Liver (tissue), 8 donors: ENCODE measurements at regions not wholly inside any gene's neighbourhood (a gene's known extent, or its start where the extent isn't known, plus 50 kb on each side); places are given as distances from the start of the nearest gene placed in this dataset.

Experiments used
- DNase-seq: peaks from one replicate; pipeline ENCODE4 v3.0.0-alpha.2; 2017; ENCODE audit warnings: low spot score
- H3K27ac ChIP-seq, 2 donors: one replicate each; pipeline ENCODE4 v1.7.0; 2013; ENCODE audit warnings: inconsistent platforms in 2 of 2, low read length in 2 of 2, control low read depth in 1 of 2, low read depth in 1 of 2, mild to moderate bottlenecking in 1 of 2
- H3K27me3 ChIP-seq, 4 donors: one replicate each; pipeline versions ENCODE4 v1.6.1 to v1.7.0; 2013; ENCODE audit warnings: low read length in 3 of 4, inconsistent platforms in 1 of 4, mild to moderate bottlenecking in 1 of 4, moderate library complexity in 1 of 4; ENCODE audit not compliant: control insufficient read depth in 4 of 4, insufficient read depth in 4 of 4
- H3K36me3 ChIP-seq, 4 donors: one replicate each; pipeline versions ENCODE4 v1.6.1 to v1.7.0; 2013; ENCODE audit warnings: low read length in 3 of 4, mild to moderate bottlenecking in 3 of 4, low read depth in 1 of 4, moderate library complexity in 1 of 4; ENCODE audit not compliant: control insufficient read depth in 4 of 4, insufficient read depth in 3 of 4
- H3K4me1 ChIP-seq, 4 donors: one replicate each; pipeline versions ENCODE4 v1.6.1 to v1.7.0; 2013; ENCODE audit warnings: low read length in 3 of 4, mild to moderate bottlenecking in 3 of 4, moderate library complexity in 1 of 4; ENCODE audit not compliant: control insufficient read depth in 4 of 4, insufficient read depth in 4 of 4
- H3K4me3 ChIP-seq, 3 donors: one replicate each; pipeline versions ENCODE4 v1.6.1 to v1.7.0; 2013; ENCODE audit warnings: low read length in 3 of 3, control low read depth in 1 of 3, low read depth in 1 of 3, mild to moderate bottlenecking in 1 of 3
- H3K9ac ChIP-seq, 2 donors: one replicate each; pipeline ENCODE4 v1.7.0; 2013; ENCODE audit warnings: low read length in 2 of 2, mild to moderate bottlenecking in 2 of 2, moderate library complexity in 2 of 2, control low read depth in 1 of 2, low read depth in 1 of 2
- H3K9me3 ChIP-seq, 4 donors: one replicate each; pipeline versions ENCODE4 v1.6.1 to v1.7.0; 2013; ENCODE audit warnings: low read length in 3 of 4; ENCODE audit not compliant: control insufficient read depth in 4 of 4
- ATF3 ChIP-seq: IDR thresholded peaks from 2 replicates; pipeline ENCODE4 v1.6.1; 2016; ENCODE audit warnings: antibody characterized with exemption
- CTCF ChIP-seq: fragments of 150-350 bp; IDR thresholded peaks from 2 replicates; pipeline ENCODE4 v1.5.1; 2017; ENCODE audit warnings: improper control_type of control experiment, low read depth, low read length; ENCODE audit not compliant: missing input control
- EGR1 ChIP-seq, 2 donors: IDR thresholded peaks; 2 replicates each; pipeline ENCODE4 v1.6.1; 2016 to 2018; ENCODE audit warnings: antibody characterized with exemption in 2 of 2, low read depth in 2 of 2
- FOXA1 ChIP-seq: IDR thresholded peaks from 2 replicates; pipeline ENCODE4 v1.6.1; 2016; ENCODE audit warnings: antibody characterized with exemption
- FOXA2 ChIP-seq: IDR thresholded peaks from 2 replicates; pipeline ENCODE4 v1.6.1; 2016; ENCODE audit warnings: antibody characterized with exemption
- GABPA ChIP-seq, 2 donors: IDR thresholded peaks in 1 of 2; conservative IDR thresholded peaks in 1 of 2; 2 replicates each; pipeline ENCODE4 v1.6.1; 2016; ENCODE audit warnings: antibody characterized with exemption in 2 of 2, mild to moderate bottlenecking in 1 of 2, moderate library complexity in 1 of 2
- HNF4A ChIP-seq, 2 donors: conservative IDR thresholded peaks; 2 replicates each; pipeline ENCODE4 v1.6.1; 2016; ENCODE audit warnings: antibody characterized with exemption in 2 of 2, mild to moderate bottlenecking in 2 of 2
- HNF4G ChIP-seq: IDR thresholded peaks from 2 replicates; pipeline ENCODE4 v1.6.1; 2016; ENCODE audit warnings: antibody characterized with exemption
- JUND ChIP-seq, 2 donors: IDR thresholded peaks; 2 replicates each; pipeline ENCODE4 v1.6.1; 2016; ENCODE audit warnings: antibody characterized with exemption in 2 of 2
- MAX ChIP-seq: IDR thresholded peaks from 2 replicates; pipeline ENCODE4 v1.6.1; 2016; ENCODE audit warnings: antibody characterized with exemption
- NR2F2 ChIP-seq: IDR thresholded peaks from 2 replicates; pipeline ENCODE4 v1.6.1; 2016; ENCODE audit warnings: antibody characterized with exemption
- RAD21 ChIP-seq, 2 donors: IDR thresholded peaks; 2 replicates each; pipeline ENCODE4 v1.6.1; 2016; ENCODE audit warnings: antibody characterized with exemption in 2 of 2, mild to moderate bottlenecking in 2 of 2
- REST ChIP-seq: IDR thresholded peaks from 2 replicates; pipeline ENCODE4 v1.6.1; 2016; ENCODE audit warnings: antibody characterized with exemption, mild to moderate bottlenecking
- RXRA ChIP-seq, 2 donors: IDR thresholded peaks; 2 replicates each; pipeline ENCODE4 v1.6.1; 2017 to 2018; ENCODE audit warnings: antibody characterized with exemption in 2 of 2, mild to moderate bottlenecking in 1 of 2
- TAF1 ChIP-seq: conservative IDR thresholded peaks from 2 replicates; pipeline ENCODE4 v1.6.1; 2016; ENCODE audit warnings: antibody characterized with exemption, mild to moderate bottlenecking
- YY1 ChIP-seq: IDR thresholded peaks from 2 replicates; pipeline ENCODE4 v1.6.1; 2016; ENCODE audit warnings: antibody characterized with exemption, mild to moderate bottlenecking
- ZBTB33 ChIP-seq: IDR thresholded peaks from 2 replicates; pipeline ENCODE4 v1.6.1; 2016; ENCODE audit warnings: antibody characterized with exemption
- WGBS: extraction: QIAGEN DNeasy Blood & Tissue Kit; methylation state at CpG from one replicate; pipeline ENCODE4 v1.1.7; 2013; 5-methylcytosine and 5-hydroxymethylcytosine counted together
- donor health status: healthy.
- donor health status: healthy.
- donor health status: healthy.
- donor health status: healthy.
- donor health status: healthy.

GRCh38 chr4:8701126-8702019 lies 108.8 kb downstream of the CPZ start:
- no peaks in the 10 kb centered on the region for H3K36me3 ChIP-seq
- no peak for DNase-seq
- H3K4me1 ChIP-seq = no peaks in the 10 kb centered on the region
- H3K4me3 ChIP-seq = no peak overlapping the region
- H3K9ac ChIP-seq = no peak overlapping the region
- H3K27me3 ChIP-seq = peaks cover 0 to 4% (median 0%) of the 10 kb centered on the region in 4 donors
- no peak for TF ChIP-seq EGR1 (IDR thresholded peaks at IDR 0.05; ENCODE audit: low read depth in 2 of 2)
- TF ChIP-seq HNF4G = no peak
- TF ChIP-seq NR2F2 = no peak
- TF ChIP-seq RAD21 (IDR thresholded peaks at IDR 0.05) = no peak
- no peak for TF ChIP-seq YY1
- TF ChIP-seq RXRA (IDR thresholded peaks at IDR 0.05) = no peak
- no peak for TF ChIP-seq TAF1
- TF ChIP-seq ZBTB33 = no peak
- peaks cover 0 to 6% (median 2%) of the 10 kb centered on the region in 4 donors for H3K9me3 ChIP-seq
- 59% methylated on average over 22 of the region's 22 CpGs for WGBS
- no peak overlapping the region for H3K27ac ChIP-seq

- no peak for DNase-seq
- 58% methylated on average over 17 of the region's 17 CpGs for WGBS
- Histone ChIP-seq H3K36me3 (no peaks in the 10 kb centered on the region), H3K27ac (no peak overlapping the region), H3K4me1 (no peaks in the 10 kb centered on the region), H3K9me3 (peaks cover 0 to 6% (median 2%) of the 10 kb centered on the region in 4 donors), H3K27me3 (peaks cover 0 to 4% (median 0%) of the 10 kb centered on the region in 4 donors), H3K9ac (no peak overlapping the region), H3K4me3 (no peak overlapping the region)
- TF ChIP-seq TAF1 (no peak), FOXA1 (no peak), RXRA (IDR thresholded peaks at IDR 0.05) (no peak), EGR1 (IDR thresholded peaks at IDR 0.05; ENCODE audit: low read depth in 2 of 2) (no peak), HNF4A (conservative IDR thresholded peaks at IDR 0.05) (no peak), JUND (IDR thresholded peaks at IDR 0.05) (no peak), REST (no peak), FOXA2 (no peak), ATF3 (no peak), MAX (no peak), ZBTB33 (no peak), CTCF (no peak), GABPA (IDR thresholded peaks at IDR 0.05 in 1 of 2, conservative IDR thresholded peaks at IDR 0.05 in 1 of 2) (no peak)
These were observed 108.0 kb downstream of the CPZ start for GRCh38 chr4:8700531-8700930.
